GM23338 (cell line): ENCODE measurements at regions not wholly inside any gene's neighbourhood (a gene's known extent, or its start where the extent isn't known, plus 50 kb on each side); places are given as distances from the start of the nearest gene placed in this dataset.

Experiments
- CTCF ChIP-seq, 2 experiments: fragments of 200-600 bp in 1 of 2; sonication (generic) in 1 of 2; conservative IDR thresholded peaks; 2 replicates each; pipeline versions ENCODE4 v1.5.1 to v1.6.1; 2016 to 2017; ENCODE audit warnings: antibody characterized with exemption in 2 of 2, low read depth in 2 of 2, mild to moderate bottlenecking in 2 of 2, moderate library complexity in 1 of 2
- EZH2phosphoT487 ChIP-seq: fragments of 200-600 bp; sonication (generic); IDR thresholded peaks from one replicate; pipeline ENCODE4 v1.8.1; 2018; ENCODE audit warnings: antibody characterized with exemption; ENCODE audit not compliant: unreplicated experiment

- TF ChIP-seq CTCF (conservative IDR thresholded peaks at IDR 0.05; ENCODE audit: low read depth in 2 of 2) (no peak), EZH2phosphoT487 (no peak)
Observed at GRCh38 chr4:34854451-34854850, 1389.9 kb downstream of the ARAP2 start.
